A549 (cell line): ENCODE measurements at regions not wholly inside any gene's neighbourhood (a gene's known extent, or its start where the extent isn't known, plus 50 kb on each side); places are given as distances from the start of the nearest gene placed in this dataset.

Experiments used
- ATAC-seq, 2 experiments: fragments of 200-7000 bp in 1 of 2; fragments of >200 bp in 1 of 2; cut with Nextera tagmentation in 1 of 2; cut with Tn5 transposase in 1 of 2; 3 replicates each; pipeline versions ENCODE4 v1.8.0 to v1.9.1; 2018 to 2020; ENCODE audit warnings: mild to moderate bottlenecking in 1 of 2, moderate library complexity in 1 of 2
- CTCF ChIA-PET: fragments of 300-600 bp; sonication (Branson Sonifier 250); formaldehyde crosslinking; extraction: SDS; loops from one replicate; lab custom pipeline; 2021; ENCODE audit warnings: antibody characterized with exemption, inconsistent platforms; lab: Yijun Ruan, JAX
- POLR2A ChIA-PET: fragments of 350-600 bp; formaldehyde crosslinking; extraction: SDS; loops from one replicate; lab custom pipeline; 2021; ENCODE audit warnings: antibody characterized with exemption, inconsistent platforms; lab: Yijun Ruan, JAX
- DNase-seq, 2 experiments: peaks; one replicate each; pipeline versions ENCODE4 v3.0.0 to v3.0.0-alpha.2; 2011 to 2016; ENCODE audit warnings: low read depth in 1 of 2, low spot score in 1 of 2
- FAIRE-seq: peaks from 2 replicates; lab custom pipeline; 2011; peaks lifted over from hg19 to GRCh38; lab: Jason Lieb, UNC
- H3K27ac ChIP-seq, 2 experiments: fragments of >200 bp; sonication (Bioruptor Twin); formaldehyde crosslinking; 3 replicates each; pipeline ENCODE4 v1.5.1; 2016 to 2017
- H3K4me1 ChIP-seq: fragments of >200 bp; sonication (Bioruptor Twin); formaldehyde crosslinking; 3 replicates; pipeline ENCODE4 v1.6.1; 2016
- H3K4me2 ChIP-seq: fragments of >200 bp; sonication (Bioruptor Twin); formaldehyde crosslinking; 3 replicates; pipeline ENCODE4 v1.6.1; 2016
- H3K4me3 ChIP-seq: fragments of >200 bp; sonication (Bioruptor Twin); formaldehyde crosslinking; 3 replicates; pipeline ENCODE4 v1.5.1; 2016
- H3K9me3 ChIP-seq: fragments of >200 bp; sonication (Bioruptor Twin); formaldehyde crosslinking; 3 replicates; pipeline ENCODE4 v1.6.1; 2016
- CBX2 ChIP-seq: fragments of 200-600 bp; sonication (generic); IDR thresholded peaks from 2 replicates; pipeline ENCODE4 v1.6.1; 2016; ENCODE audit warnings: low read depth, mild to moderate bottlenecking, borderline replicate concordance
- CEBPB ChIP-seq, 2 experiments: fragments of >200 bp in 1 of 2; sonication (Bioruptor Twin) in 1 of 2; formaldehyde crosslinking in 1 of 2; IDR thresholded peaks; 2 replicates each; pipeline ENCODE4 v1.6.1; 2012 to 2016
- CHD2 ChIP-seq: fragments of 150-350 bp; IDR thresholded peaks from 2 replicates; pipeline ENCODE4 v1.6.1; 2014; ENCODE audit warnings: low read length; ENCODE audit not compliant: partially characterized antibody
- E2F6 ChIP-seq: IDR thresholded peaks from 2 replicates; pipeline ENCODE4 v1.6.1; 2012; ENCODE audit warnings: low read depth, borderline replicate concordance
- EHF ChIP-seq: fragments of 250-450 bp; sonication (Bioruptor Pico); IDR thresholded peaks from 2 replicates; pipeline ENCODE4 v1.5.0; 2020; ENCODE audit warnings: mild to moderate bottlenecking
- EHMT2 ChIP-seq: fragments of 200-600 bp; sonication (generic); IDR thresholded peaks from 2 replicates; pipeline ENCODE4 v1.6.1; 2016; ENCODE audit warnings: antibody characterized with exemption, low read depth, mild to moderate bottlenecking, moderate library complexity
- EP300 ChIP-seq, 2 experiments: fragments of >200 bp; sonication (Bioruptor Twin); formaldehyde crosslinking; IDR thresholded peaks; 2 replicates in 1 of 2; 3 replicates in 1 of 2; pipeline ENCODE4 v1.6.1; 2016 to 2017
- FOSB ChIP-seq: fragments of 250-450 bp; sonication (Bioruptor Pico); IDR thresholded peaks from 2 replicates; pipeline ENCODE4 v1.5.0; 2020; ENCODE audit warnings: mild to moderate bottlenecking, moderate library complexity
- FOXS1 ChIP-seq: fragments of 250-450 bp; sonication (Bioruptor Pico); IDR thresholded peaks from 2 replicates; pipeline ENCODE4 v1.5.0; 2020; ENCODE audit warnings: mild to moderate bottlenecking, moderate library complexity
- HEYL ChIP-seq: fragments of 250-450 bp; sonication (Bioruptor Pico); IDR thresholded peaks from 2 replicates; pipeline ENCODE4 v1.8.0; 2021; ENCODE audit warnings: mild to moderate bottlenecking, moderate library complexity
- HOXA7 ChIP-seq: fragments of 250-450 bp; sonication (Bioruptor Pico); IDR thresholded peaks from 2 replicates; pipeline ENCODE4 v1.5.0; 2020; ENCODE audit warnings: mild to moderate bottlenecking, moderate library complexity
- HOXB13 ChIP-seq: fragments of 250-450 bp; sonication (Bioruptor Pico); IDR thresholded peaks from 2 replicates; pipeline ENCODE4 v1.5.0; 2020; ENCODE audit warnings: low read depth, mild to moderate bottlenecking, moderate library complexity
- JUN ChIP-seq, 2 experiments: fragments of >200 bp; sonication (Bioruptor Twin); formaldehyde crosslinking; IDR thresholded peaks; 2 replicates in 1 of 2; 3 replicates in 1 of 2; pipeline ENCODE4 v1.6.1; 2016 to 2017
- JUNB ChIP-seq: fragments of >200 bp; sonication (Bioruptor Twin); formaldehyde crosslinking; IDR thresholded peaks from 2 replicates; pipeline ENCODE4 v1.6.1; 2016
- KDM1A ChIP-seq: fragments of 200-600 bp; sonication (generic); IDR thresholded peaks from 2 replicates; pipeline ENCODE4 v1.6.1; 2016; ENCODE audit warnings: low read depth, mild to moderate bottlenecking
- MAX ChIP-seq: IDR thresholded peaks from 2 replicates; pipeline ENCODE4 v1.6.1; 2012
- NFE2L2 ChIP-seq: fragments of 150-350 bp; conservative IDR thresholded peaks from 2 replicates; pipeline ENCODE4 v1.6.1; 2014; ENCODE audit warnings: low read length
- NPAS2 ChIP-seq: fragments of 250-450 bp; sonication (Bioruptor Pico); IDR thresholded peaks from 2 replicates; pipeline ENCODE4 v1.8.0; 2022; ENCODE audit warnings: mild to moderate bottlenecking, moderate library complexity, borderline replicate concordance
- PBX3 ChIP-seq: IDR thresholded peaks from 2 replicates; pipeline ENCODE4 v1.6.1; 2012
- PHF8 ChIP-seq: fragments of 200-600 bp; sonication (generic); IDR thresholded peaks from 2 replicates; pipeline ENCODE4 v1.6.1; 2016; ENCODE audit warnings: low read depth, mild to moderate bottlenecking, antibody characterized with exemption, moderate library complexity, borderline replicate concordance
- RAD21 ChIP-seq, 2 experiments: fragments of >200 bp in 1 of 2; sonication (Bioruptor Twin) in 1 of 2; formaldehyde crosslinking in 1 of 2; IDR thresholded peaks in 1 of 2; conservative IDR thresholded peaks in 1 of 2; 2 replicates in 1 of 2; 3 replicates in 1 of 2; pipeline ENCODE4 v1.6.1; 2012 to 2018; ENCODE audit warnings: inconsistent platforms in 1 of 2
- RARB ChIP-seq: fragments of 250-450 bp; sonication (Bioruptor Pico); IDR thresholded peaks from 2 replicates; pipeline ENCODE4 v1.8.0; 2021; ENCODE audit warnings: mild to moderate bottlenecking, moderate library complexity
- RCOR1 ChIP-seq: fragments of 150-350 bp; IDR thresholded peaks from 2 replicates; pipeline ENCODE4 v1.6.1; 2014; ENCODE audit warnings: antibody characterized with exemption, low read length, low read depth
- RNF2 ChIP-seq: fragments of 200-600 bp; sonication (generic); IDR thresholded peaks from 2 replicates; pipeline ENCODE4 v1.6.1; 2016; ENCODE audit warnings: low read depth, mild to moderate bottlenecking, antibody characterized with exemption, moderate library complexity, borderline replicate concordance
- SMC3 ChIP-seq: fragments of >200 bp; sonication (Bioruptor Twin); formaldehyde crosslinking; IDR thresholded peaks from 3 replicates; pipeline ENCODE4 v1.6.1; 2018; ENCODE audit warnings: inconsistent platforms
- SREBF2 ChIP-seq: fragments of 450-650 bp; IDR thresholded peaks from 2 replicates; pipeline ENCODE4 v1.6.1; 2014; ENCODE audit warnings: mild to moderate bottlenecking, moderate library complexity
- USF2 ChIP-seq: fragments of 450-650 bp; IDR thresholded peaks from 2 replicates; pipeline ENCODE4 v1.6.1; 2014; ENCODE audit warnings: antibody characterized with exemption
- ZC3H11A ChIP-seq: fragments of 450-650 bp; IDR thresholded peaks from 2 replicates; pipeline ENCODE4 v1.6.1; 2014; ENCODE audit warnings: antibody characterized with exemption, mild to moderate bottlenecking
- ZNF302 ChIP-seq: fragments of 250-450 bp; sonication (Bioruptor Pico); IDR thresholded peaks from 2 replicates; pipeline ENCODE4 v1.9.0; 2021; ENCODE audit warnings: inconsistent platforms, mild to moderate bottlenecking, moderate library complexity
- WGBS: methylation state at CpG from one replicate; pipeline ENCODE4 v1.1.6; 2017; ENCODE audit errors: missing lambda C conversion rate; 5-methylcytosine and 5-hydroxymethylcytosine counted together
- TF ChIP-seq, protein P1 (sequence below): fragments of >200 bp; sonication (Bioruptor Twin); formaldehyde crosslinking; IDR thresholded peaks from 3 replicates; pipeline ENCODE4 v1.6.1; 2016
- TF ChIP-seq, protein P2 (sequence below): fragments of 250-450 bp; sonication (Bioruptor Pico); IDR thresholded peaks from 2 replicates; pipeline ENCODE4 v1.5.0; 2020; ENCODE audit warnings: low read depth, mild to moderate bottlenecking, moderate library complexity
- TF ChIP-seq, protein P3 (sequence below): fragments of >200 bp; sonication (Bioruptor Twin); formaldehyde crosslinking; IDR thresholded peaks from 2 replicates; pipeline ENCODE4 v1.6.1; 2016

- CTCF ChIA-PET: no interaction called here
- no peaks in the 10 kb centered on the region for H3K4me1 ChIP-seq
- ATAC-seq: no peak
- no peak for DNase-seq
- no peak overlapping the region for H3K4me2 ChIP-seq
- WGBS: 5% methylated on average over 1 of the region's 1 CpG
- H3K27ac ChIP-seq: no peak overlapping the region
- FAIRE-seq: no peak
- POLR2A ChIA-PET: no interaction called here
- TF ChIP-seq RCOR1 (no peak), HEYL (CRISPR knock-in tag) (no peak), EP300 (IDR thresholded peaks at IDR 0.05) (no peak), MAX (no peak), RAD21 (conservative IDR thresholded peaks at IDR 0.05 in 1 of 2, IDR thresholded peaks at IDR 0.05 in 1 of 2) (no peak), ZC3H11A (no peak), HOXA7 (CRISPR knock-in tag) (no peak), NFE2L2 (no peak), SMC3 (no peak), CBX2 (no peak), SREBF2 (no peak), EHMT2 (no peak), CEBPB (IDR thresholded peaks at IDR 0.05) (no peak), RARB (no peak), USF2 (no peak), RNF2 (no peak), FOSB (no peak), HOXB13 (CRISPR knock-in tag) (no peak), FOXS1 (CRISPR knock-in tag) (no peak)
- TF ChIP-seq, protein P1, sequence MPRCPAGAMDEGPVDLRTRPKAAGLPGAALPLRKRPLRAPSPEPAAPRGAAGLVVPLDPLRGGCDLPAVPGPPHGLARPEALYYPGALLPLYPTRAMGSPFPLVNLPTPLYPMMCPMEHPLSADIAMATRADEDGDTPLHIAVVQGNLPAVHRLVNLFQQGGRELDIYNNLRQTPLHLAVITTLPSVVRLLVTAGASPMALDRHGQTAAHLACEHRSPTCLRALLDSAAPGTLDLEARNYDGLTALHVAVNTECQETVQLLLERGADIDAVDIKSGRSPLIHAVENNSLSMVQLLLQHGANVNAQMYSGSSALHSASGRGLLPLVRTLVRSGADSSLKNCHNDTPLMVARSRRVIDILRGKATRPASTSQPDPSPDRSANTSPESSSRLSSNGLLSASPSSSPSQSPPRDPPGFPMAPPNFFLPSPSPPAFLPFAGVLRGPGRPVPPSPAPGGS: no peak
- no peaks in the 10 kb centered on the region for H3K9me3 ChIP-seq
- no peak overlapping the region for H3K4me3 ChIP-seq
Measured at GRCh38 chr18:67896451-67896850, 379.9 kb upstream of the DSEL start.

- ChIA-PET CTCF (no interaction called here), POLR2A (no interaction called here)
- TF ChIP-seq RAD21 (conservative IDR thresholded peaks at IDR 0.05 in 1 of 2, IDR thresholded peaks at IDR 0.05 in 1 of 2) (no peak), NFE2L2 (no peak), EHF (CRISPR knock-in tag) (no peak), KDM1A (no peak), E2F6 (no peak), RCOR1 (no peak), NPAS2 (CRISPR knock-in tag) (no peak), PBX3 (no peak), SMC3 (no peak), HOXB13 (CRISPR knock-in tag) (no peak), ZNF302 (CRISPR knock-in tag) (no peak), USF2 (no peak), CHD2 (no peak), PHF8 (no peak), JUN (IDR thresholded peaks at IDR 0.05) (no peak), JUNB (no peak)
- TF ChIP-seq, protein P2, sequence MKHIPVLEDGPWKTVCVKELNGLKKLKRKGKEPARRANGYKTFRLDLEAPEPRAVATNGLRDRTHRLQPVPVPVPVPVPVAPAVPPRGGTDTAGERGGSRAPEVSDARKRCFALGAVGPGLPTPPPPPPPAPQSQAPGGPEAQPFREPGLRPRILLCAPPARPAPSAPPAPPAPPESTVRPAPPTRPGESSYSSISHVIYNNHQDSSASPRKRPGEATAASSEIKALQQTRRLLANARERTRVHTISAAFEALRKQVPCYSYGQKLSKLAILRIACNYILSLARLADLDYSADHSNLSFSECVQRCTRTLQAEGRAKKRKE (CRISPR knock-in tag): no peak
- TF ChIP-seq, protein P3, sequence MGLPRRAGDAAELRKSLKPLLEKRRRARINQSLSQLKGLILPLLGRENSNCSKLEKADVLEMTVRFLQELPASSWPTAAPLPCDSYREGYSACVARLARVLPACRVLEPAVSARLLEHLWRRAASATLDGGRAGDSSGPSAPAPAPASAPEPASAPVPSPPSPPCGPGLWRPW: no peak
Measured at GRCh38 chr18:67893916-67894315, 377.4 kb upstream of the DSEL start.

More at GRCh38 chr18:67893916-67894315, 377.4 kb upstream of the DSEL start:
- DNase-seq (no peak), ATAC-seq (no peak), FAIRE-seq (no peak)
- no peak overlapping the region for H3K4me2 ChIP-seq
- no peak overlapping the region for H3K27ac ChIP-seq
- no peaks in the 10 kb centered on the region for H3K4me1 ChIP-seq
- no peak overlapping the region for H3K4me3 ChIP-seq
- 3% methylated on average over 3 of the region's 3 CpGs for WGBS
- no peaks in the 10 kb centered on the region for H3K9me3 ChIP-seq
